ENCODE measurements at regions not wholly inside any gene's neighbourhood (a gene's known extent, or its start where the extent isn't known, plus 50 kb on each side); places are given as distances from the start of the nearest gene placed in this dataset.

GRCh38 chr12:13369474-13370056 lies 173.0 kb downstream of the EMP1 start:
- Histone ChIP-seq H3K27ac (ENCODE audit: low read length) (no peak overlapping the region), H3K36me3 (ENCODE audit: control insufficient read depth, insufficient read depth, low read length) (no peaks in the 10 kb centered on the region), H3K9me3 (ENCODE audit: control insufficient read depth, insufficient read depth, low read depth, low read length) (no peaks in the 10 kb centered on the region), H3K4me1 (ENCODE audit: control insufficient read depth, insufficient read depth, low read length) (no peaks in the 10 kb centered on the region), H3K4me3 (ENCODE audit: low read depth in 2 of 2, low read length in 2 of 2) (no peak overlapping the region), H3K27me3 (ENCODE audit: control insufficient read depth, insufficient read depth, low read length) (no peaks in the 10 kb centered on the region; the same call in 1 of the 2 replicates)
- POLR2A ChIA-PET: no interaction called here
- no peak for ATAC-seq
- intact Hi-C loops (cut with micrococcal nuclease; ENCODE audit: unreplicated experiment) (no loop called here), in situ Hi-C loops (cut with HindIII; ENCODE audit: low pct_unique_long_range_greater_than_20kb, low sequenced_read_pairs) (no loop called here)
- BruUV-seq (replicated peaks): no TSS peak
- TF ChIP-seq POLR2AphosphoS5 (IDR thresholded peaks at IDR 0.05; ENCODE audit: low read depth, low read length) (no peak), TCF7L2 (IDR thresholded peaks at IDR 0.05; ENCODE audit: low read depth, low read length) (no peak), SIN3A (IDR thresholded peaks at IDR 0.05; ENCODE audit: borderline replicate concordance, insufficient read depth, low read depth, low read length) (no peak), CTCF (IDR thresholded peaks at IDR 0.05) (no peak), REST (IDR thresholded peaks at IDR 0.05; ENCODE audit: insufficient read depth in 1 of 2, low read depth in 2 of 2, low read length in 1 of 2) (no peak)
- DNase-seq (ENCODE audit: low read depth, low spot score): no peak
- CTCF ChIA-PET: no interaction called here

- in situ Hi-C loops (cut with HindIII; ENCODE audit: low pct_unique_long_range_greater_than_20kb, low sequenced_read_pairs): no loop called here
- Histone ChIP-seq H3K27me3 (ENCODE audit: control insufficient read depth, insufficient read depth, low read length) (no peaks in the 10 kb centered on the region; the same call in 1 of the 2 replicates), H3K36me3 (ENCODE audit: control insufficient read depth, insufficient read depth, low read length) (no peaks in the 10 kb centered on the region), H3K4me3 (ENCODE audit: low read depth in 2 of 2, low read length in 2 of 2) (no peak overlapping the region), H3K27ac (ENCODE audit: low read length) (no peak overlapping the region), H3K9me3 (ENCODE audit: control insufficient read depth, insufficient read depth, low read depth, low read length) (no peaks in the 10 kb centered on the region), H3K4me1 (ENCODE audit: control insufficient read depth, insufficient read depth, low read length) (no peaks in the 10 kb centered on the region)
- CTCF ChIA-PET: no interaction called here
- ATAC-seq (no peak), DNase-seq (ENCODE audit: low read depth, low spot score) (no peak)
- intact Hi-C loops (cut with micrococcal nuclease; ENCODE audit: unreplicated experiment): no loop called here
- no TSS peak for BruUV-seq (replicated peaks)
- POLR2A ChIA-PET: no interaction called here
- TF ChIP-seq TCF7L2 (IDR thresholded peaks at IDR 0.05; ENCODE audit: low read depth, low read length): no peak
- no peak for TF ChIP-seq CTCF (IDR thresholded peaks at IDR 0.05)
- TF ChIP-seq POLR2AphosphoS5 (IDR thresholded peaks at IDR 0.05; ENCODE audit: low read depth, low read length): no peak
- no peak for TF ChIP-seq SIN3A (IDR thresholded peaks at IDR 0.05; ENCODE audit: borderline replicate concordance, insufficient read depth, low read depth, low read length)
- TF ChIP-seq REST (IDR thresholded peaks at IDR 0.05; ENCODE audit: insufficient read depth in 1 of 2, low read depth in 2 of 2, low read length in 1 of 2): no peak
Measured at GRCh38 chr12:13368971-13369370, 172.4 kb downstream of the EMP1 start.

Data from Panc1 (cell line).